BE2C (cell line): ENCODE measurements at regions not wholly inside any gene's neighbourhood (a gene's known extent, or its start where the extent isn't known, plus 50 kb on each side); places are given as distances from the start of the nearest gene placed in this dataset.

Experiments
- DNase-seq: peaks from one replicate; pipeline ENCODE4 v3.0.0-alpha.2; 2020
- H3K27me3 ChIP-seq: fragments of 250-450 bp; sonication (Bioruptor Pico); 2 replicates; pipeline ENCODE4 v1.5.1; 2020; ENCODE audit warnings: mild to moderate bottlenecking
- H3K36me3 ChIP-seq: fragments of 250-450 bp; sonication (Bioruptor Pico); 2 replicates; pipeline ENCODE4 v1.5.1; 2020; ENCODE audit warnings: mild to moderate bottlenecking
- H3K4me1 ChIP-seq: fragments of 250-450 bp; sonication (Bioruptor Pico); 2 replicates; pipeline ENCODE4 v1.5.1; 2020
- H3K4me3 ChIP-seq: 2 replicates; pipeline ENCODE4 v1.5.1; 2011; ENCODE audit warnings: low read depth, low read length
- H3K9me3 ChIP-seq: fragments of 250-450 bp; sonication (Bioruptor Pico); 2 replicates; pipeline ENCODE4 v1.5.1; 2020
- TF ChIP-seq, protein P1 (sequence below): IDR thresholded peaks from 2 replicates; pipeline ENCODE4 v1.5.1; 2012; ENCODE audit warnings: mild to moderate bottlenecking, low read depth, low read length

DNA sequence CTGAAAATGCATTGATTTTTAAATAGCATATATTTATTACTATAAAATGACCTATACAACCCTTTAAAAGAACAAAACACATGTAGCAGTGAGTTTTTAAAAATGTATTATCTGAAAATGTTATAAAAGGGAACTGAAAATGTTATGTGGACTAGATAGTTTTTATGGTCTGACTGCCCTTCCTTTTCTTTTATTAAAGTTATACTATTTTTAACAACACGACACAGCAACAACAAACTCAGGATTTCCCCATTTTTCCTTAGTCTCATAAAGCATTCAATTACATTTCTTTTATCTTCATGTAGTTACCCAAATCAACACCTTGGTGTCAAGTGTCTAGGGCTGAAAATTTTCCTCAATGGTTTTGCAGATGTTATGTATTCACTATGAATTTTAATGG lies 132.8 kb upstream of the TMEFF2 start:
- Histone ChIP-seq H3K4me1 (no peaks in the 10 kb centered on the region), H3K4me3 (no peak overlapping the region), H3K9me3 (no peaks in the 10 kb centered on the region), H3K36me3 (no peaks in the 10 kb centered on the region), H3K27me3 (no peaks in the 10 kb centered on the region)
- TF ChIP-seq, protein P1, sequence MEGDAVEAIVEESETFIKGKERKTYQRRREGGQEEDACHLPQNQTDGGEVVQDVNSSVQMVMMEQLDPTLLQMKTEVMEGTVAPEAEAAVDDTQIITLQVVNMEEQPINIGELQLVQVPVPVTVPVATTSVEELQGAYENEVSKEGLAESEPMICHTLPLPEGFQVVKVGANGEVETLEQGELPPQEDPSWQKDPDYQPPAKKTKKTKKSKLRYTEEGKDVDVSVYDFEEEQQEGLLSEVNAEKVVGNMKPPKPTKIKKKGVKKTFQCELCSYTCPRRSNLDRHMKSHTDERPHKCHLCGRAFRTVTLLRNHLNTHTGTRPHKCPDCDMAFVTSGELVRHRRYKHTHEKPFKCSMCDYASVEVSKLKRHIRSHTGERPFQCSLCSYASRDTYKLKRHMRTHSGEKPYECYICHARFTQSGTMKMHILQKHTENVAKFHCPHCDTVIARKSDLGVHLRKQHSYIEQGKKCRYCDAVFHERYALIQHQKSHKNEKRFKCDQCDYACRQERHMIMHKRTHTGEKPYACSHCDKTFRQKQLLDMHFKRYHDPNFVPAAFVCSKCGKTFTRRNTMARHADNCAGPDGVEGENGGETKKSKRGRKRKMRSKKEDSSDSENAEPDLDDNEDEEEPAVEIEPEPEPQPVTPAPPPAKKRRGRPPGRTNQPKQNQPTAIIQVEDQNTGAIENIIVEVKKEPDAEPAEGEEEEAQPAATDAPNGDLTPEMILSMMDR = no peak
- no peak for DNase-seq

DNA sequence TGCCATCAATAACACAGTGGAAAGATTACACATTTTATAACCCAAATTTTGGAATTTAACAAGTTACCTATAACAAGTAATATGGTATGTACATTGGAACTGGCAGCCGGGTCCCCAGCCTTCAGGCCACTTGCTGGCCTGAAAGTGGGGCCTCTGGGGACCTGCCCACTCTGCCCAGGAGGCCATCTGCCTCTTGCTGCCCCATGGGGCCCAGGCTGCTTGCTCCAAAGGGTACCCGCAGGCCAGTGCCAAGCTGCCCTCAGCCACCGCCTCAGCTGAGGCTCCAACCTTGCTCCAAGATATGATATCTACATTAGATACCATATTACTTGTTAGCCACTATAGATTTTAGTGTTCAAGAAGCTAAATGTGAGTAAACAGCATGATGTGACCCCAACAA lies 120.8 kb upstream of the TMEFF2 start:
- H3K4me1 ChIP-seq = no peaks in the 10 kb centered on the region
- TF ChIP-seq, protein P1 = no peak
- no peak overlapping the region for H3K4me3 ChIP-seq
- no peaks in the 10 kb centered on the region for H3K9me3 ChIP-seq
- H3K27me3 ChIP-seq = no peaks in the 10 kb centered on the region
- no peaks in the 10 kb centered on the region for H3K36me3 ChIP-seq
- no peak for DNase-seq

DNA sequence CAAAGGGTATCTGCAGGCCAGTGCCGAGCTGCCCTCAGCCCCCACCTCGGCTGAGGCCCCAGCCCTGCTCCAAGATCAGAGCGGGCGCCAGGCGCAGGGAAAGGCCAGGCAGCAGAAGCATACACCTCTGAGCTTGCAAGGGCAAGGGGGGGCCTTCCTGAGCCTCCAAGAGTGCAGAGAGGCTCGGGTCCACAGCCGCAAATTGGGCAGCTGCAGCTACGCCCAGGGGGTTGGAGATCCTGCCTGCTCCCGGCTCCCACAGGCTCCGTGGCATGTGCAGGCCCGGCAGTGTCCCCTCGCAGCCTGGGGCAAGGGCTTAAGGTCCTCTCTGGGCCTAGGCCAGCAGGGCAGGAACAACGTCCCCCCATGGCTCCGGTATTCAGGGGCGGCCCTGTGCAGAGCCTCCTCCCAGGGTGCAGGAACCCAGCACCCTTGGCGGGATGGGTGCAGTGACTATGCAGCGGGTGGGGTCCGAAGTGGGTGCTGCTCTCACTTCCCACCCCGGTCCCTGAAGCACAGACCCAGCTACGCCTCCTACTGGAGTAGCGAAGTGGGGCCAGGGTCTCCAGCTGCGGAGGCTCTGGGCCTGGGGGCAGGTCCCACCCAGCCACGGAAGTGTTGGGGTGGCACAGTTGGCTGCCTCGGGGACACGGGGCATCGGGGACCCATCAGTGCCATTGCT lies 120.2 kb upstream of the TMEFF2 start:
- no peaks in the 10 kb centered on the region for H3K9me3 ChIP-seq
- no peaks in the 10 kb centered on the region for H3K27me3 ChIP-seq
- no peaks in the 10 kb centered on the region for H3K4me1 ChIP-seq
- DNase-seq = no peak
- TF ChIP-seq, protein P1 = no peak
- H3K4me3 ChIP-seq = no peak overlapping the region
- no peaks in the 10 kb centered on the region for H3K36me3 ChIP-seq

DNA sequence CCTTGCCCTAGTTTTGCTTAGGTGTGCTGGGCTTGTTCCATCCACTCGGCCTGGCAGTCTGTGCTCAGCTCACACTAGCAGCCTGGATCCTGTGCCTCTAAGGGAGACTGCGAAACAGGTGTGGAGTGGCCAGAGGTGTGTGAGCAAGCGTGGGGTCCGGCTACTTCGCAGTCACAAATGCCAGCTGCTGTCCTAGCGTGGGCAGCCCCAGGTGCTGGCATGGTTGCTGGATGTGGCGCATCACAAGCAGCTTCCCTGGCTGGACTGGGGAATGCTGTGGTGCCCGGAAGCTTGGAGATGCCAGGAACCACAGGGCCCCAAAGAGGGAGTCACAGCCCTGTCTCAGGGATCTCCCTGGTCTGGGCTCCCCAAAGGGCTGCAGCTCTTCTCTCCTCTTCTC lies 119.0 kb upstream of the TMEFF2 start:
- TF ChIP-seq, protein P1 = no peak
- no peak for DNase-seq
- H3K27me3 ChIP-seq = no peaks in the 10 kb centered on the region
- no peaks in the 10 kb centered on the region for H3K36me3 ChIP-seq
- no peaks in the 10 kb centered on the region for H3K4me1 ChIP-seq
- H3K9me3 ChIP-seq = no peaks in the 10 kb centered on the region
- H3K4me3 ChIP-seq = no peak overlapping the region

DNA sequence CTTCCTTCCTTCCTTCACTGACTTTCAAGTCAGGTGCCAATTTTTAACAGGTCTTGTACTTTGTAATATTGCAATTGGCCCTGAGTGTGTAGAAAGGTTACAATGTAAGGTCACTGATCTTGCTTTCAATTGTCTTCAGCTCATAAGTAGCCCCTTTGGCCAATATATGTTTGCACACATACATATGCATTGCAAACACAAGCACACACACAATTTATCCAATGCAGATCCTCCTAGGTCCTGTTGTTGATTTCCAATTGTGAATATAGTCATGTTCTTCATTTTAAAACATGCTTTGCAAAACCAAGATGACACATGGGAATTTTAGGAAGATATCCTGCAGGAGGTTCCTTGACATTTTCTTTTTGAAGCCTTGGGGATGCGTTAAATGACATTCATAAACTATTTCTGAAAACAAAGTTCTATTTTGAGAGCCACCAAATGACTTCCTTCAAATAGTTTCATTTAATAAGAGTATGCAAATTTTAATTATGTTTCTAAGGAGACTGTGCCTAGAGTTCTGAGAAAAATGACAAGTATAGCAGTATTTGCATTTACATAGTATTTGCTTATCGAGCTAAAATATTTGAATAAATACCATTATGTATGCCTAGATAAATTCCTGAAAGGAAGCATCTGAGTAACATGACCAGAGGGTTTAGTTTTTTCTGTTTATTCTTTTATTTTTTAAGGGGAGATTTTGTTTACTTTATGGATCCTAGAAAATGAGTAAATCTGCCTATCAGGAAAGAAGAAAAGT lies 117.1 kb upstream of the TMEFF2 start:
- H3K27me3 ChIP-seq = no peaks in the 10 kb centered on the region
- TF ChIP-seq, protein P1 = no peak
- DNase-seq = no peak
- no peaks in the 10 kb centered on the region for H3K4me1 ChIP-seq
- H3K36me3 ChIP-seq = no peaks in the 10 kb centered on the region
- H3K4me3 ChIP-seq = no peak overlapping the region
- H3K9me3 ChIP-seq = no peaks in the 10 kb centered on the region

DNA sequence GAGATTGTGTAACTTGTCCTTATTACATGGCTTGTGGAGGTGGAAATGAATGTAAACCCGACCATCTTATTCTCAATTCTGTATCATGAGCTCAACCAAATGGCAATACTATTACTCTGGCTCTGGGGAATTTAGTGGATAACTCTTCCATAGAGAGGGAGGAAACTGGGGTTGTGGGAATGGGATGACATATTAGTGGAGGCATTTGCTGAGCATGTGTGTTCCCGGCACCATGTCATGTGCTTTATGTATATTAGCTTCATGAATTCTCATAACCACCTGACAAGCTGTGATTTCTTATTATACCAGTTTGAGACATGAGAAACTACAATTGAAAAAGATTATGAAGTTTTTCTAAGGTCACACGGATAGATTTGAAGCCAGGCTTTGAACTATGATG lies 112.8 kb upstream of the TMEFF2 start:
- Histone ChIP-seq H3K36me3 (no peaks in the 10 kb centered on the region), H3K4me3 (no peak overlapping the region), H3K27me3 (no peaks in the 10 kb centered on the region), H3K9me3 (no peaks in the 10 kb centered on the region), H3K4me1 (no peaks in the 10 kb centered on the region)
- DNase-seq = no peak
- TF ChIP-seq, protein P1 = no peak
